Left forelimb (tissue), 1 donor: ENCODE measurements at regions not wholly inside any gene's neighbourhood (a gene's known extent, or its start where the extent isn't known, plus 50 kb on each side); places are given as distances from the start of the nearest gene placed in this dataset.

Source experiments
- DNase-seq: peaks from one replicate; pipeline ENCODE4 v3.0.0-alpha.2; 2018; ENCODE audit warnings: low spot score

- DNase-seq: no peak
Measured at GRCh38 chr1:58862728-58863385, 79.0 kb upstream of the JUN start.

GRCh38 chr1:58864654-58865053 is 80.8 kb upstream of the JUN start:
- DNase-seq: no peak

- DNase-seq: no peak
Measured at GRCh38 chr1:58866578-58866977, 82.7 kb upstream of the JUN start.

- no peak for DNase-seq
Measured at GRCh38 chr1:58869638-58870297, 85.9 kb upstream of the JUN start.

- DNase-seq: no peak
Measured at GRCh38 chr1:58870298-58870676, 86.4 kb upstream of the JUN start.

- no peak for DNase-seq
Measured at GRCh38 chr1:58874342-58874741, 90.5 kb upstream of the JUN start.

GRCh38 chr1:58874757-58875755 is 91.2 kb upstream of the JUN start:
- no peak for DNase-seq

GRCh38 chr1:58879464-58879863 is 95.6 kb upstream of the JUN start:
- no peak for DNase-seq

GRCh38 chr1:58880592-58880991 is 96.7 kb upstream of the JUN start:
- no peak for DNase-seq

- no peak for DNase-seq
Measured at GRCh38 chr1:58881471-58881994, 97.7 kb upstream of the JUN start.

GRCh38 chr1:58882322-58882948 is 98.6 kb upstream of the JUN start:
- DNase-seq: no peak

GRCh38 chr1:58883037-58883887 is 99.4 kb upstream of the JUN start:
- no peak for DNase-seq

GRCh38 chr1:58883888-58884482 is 100.1 kb upstream of the JUN start:
- no peak for DNase-seq

- DNase-seq: no peak
Measured at GRCh38 chr1:58884706-58885661, 101.1 kb upstream of the JUN start.

GRCh38 chr1:58885998-58886397 is 102.2 kb upstream of the JUN start:
- no peak for DNase-seq

GRCh38 chr1:58886611-58887010 is 102.8 kb upstream of the JUN start:
- no peak for DNase-seq

GRCh38 chr1:58887059-58887458 is 103.2 kb upstream of the JUN start:
- no peak for DNase-seq

- no peak for DNase-seq
Measured at GRCh38 chr1:58888833-58889232, 105.0 kb upstream of the JUN start.

- no peak for DNase-seq
Measured at GRCh38 chr1:58890113-58890512, 106.3 kb upstream of the JUN start.

- no peak for DNase-seq
Measured at GRCh38 chr1:58890609-58891008, 106.8 kb upstream of the JUN start.
